COLO668 (cell line): ENCODE measurements at regions not wholly inside any gene's neighbourhood (a gene's known extent, or its start where the extent isn't known, plus 50 kb on each side); places are given as distances from the start of the nearest gene placed in this dataset.

Experiments
- DNase-seq: peaks from one replicate; lab custom pipeline; 2025; ENCODE audit not compliant: unreplicated experiment; lab: John Stamatoyannopoulos, UW

- no peak for DNase-seq
Measured at GRCh38 chr17:69880591-69881112, 194.4 kb upstream of the KCNJ16 start.

- no peak for DNase-seq
Measured at GRCh38 chr17:69882281-69882680, 192.7 kb upstream of the KCNJ16 start.

DNA sequence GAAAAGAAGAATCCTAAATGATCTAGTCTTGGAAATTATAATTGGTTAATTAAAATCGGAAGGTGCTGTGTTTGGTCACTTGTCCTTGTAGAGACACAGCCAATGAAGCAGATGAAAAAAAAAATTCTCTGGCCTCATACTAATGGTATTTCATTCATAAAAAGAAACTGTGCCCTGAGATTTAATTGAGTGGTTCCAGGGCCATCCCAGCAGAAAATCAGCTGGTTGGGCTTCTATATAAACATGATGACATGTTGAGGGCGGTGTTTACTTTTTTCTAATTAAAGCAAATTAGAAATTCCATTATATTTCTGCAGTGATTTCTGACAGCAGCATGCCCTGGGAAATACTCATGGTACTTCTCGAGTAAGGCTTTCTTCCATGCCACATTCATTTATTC, 191.9 kb upstream of the KCNJ16 start:
- DNase-seq, result no peak

DNA sequence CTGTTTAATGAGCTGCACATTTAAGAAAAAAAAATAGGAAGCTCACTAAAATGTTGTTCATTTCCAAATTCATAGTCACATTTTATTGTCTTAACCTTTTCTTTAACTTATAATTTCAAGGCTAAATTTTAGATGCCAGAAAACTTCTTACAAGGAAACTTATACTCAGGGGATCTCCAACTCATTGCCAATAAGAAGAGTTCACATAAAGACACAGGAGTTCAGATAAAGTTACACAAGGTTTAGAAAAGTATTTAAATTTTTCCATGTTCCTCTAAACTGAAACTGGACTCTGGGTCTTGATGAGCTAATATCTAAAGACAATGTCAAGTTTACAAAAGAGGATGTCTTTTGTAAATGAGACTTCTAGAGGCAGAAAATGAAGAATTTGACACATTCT, 190.7 kb upstream of the KCNJ16 start:
- DNase-seq, result no peak

DNA sequence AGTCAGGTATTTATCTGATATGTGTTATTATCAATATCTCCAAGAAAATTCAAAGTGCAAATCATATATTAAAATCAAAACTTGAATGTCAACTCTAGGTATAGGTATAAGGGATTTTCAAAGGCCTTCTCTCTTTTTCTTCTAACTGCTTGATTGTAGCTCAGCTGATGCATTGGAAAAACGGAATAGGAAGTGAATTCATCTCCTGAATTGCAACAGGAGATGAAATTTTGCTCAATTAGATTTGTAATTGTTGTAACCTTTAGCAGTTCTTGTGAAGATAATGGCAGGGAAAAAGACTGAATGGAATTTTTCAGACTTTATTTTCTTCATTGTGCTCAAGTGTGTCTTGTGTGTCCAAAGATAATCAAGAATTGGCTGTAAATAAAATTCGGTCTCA, 190.2 kb upstream of the KCNJ16 start:
- DNase-seq, result no peak

DNA sequence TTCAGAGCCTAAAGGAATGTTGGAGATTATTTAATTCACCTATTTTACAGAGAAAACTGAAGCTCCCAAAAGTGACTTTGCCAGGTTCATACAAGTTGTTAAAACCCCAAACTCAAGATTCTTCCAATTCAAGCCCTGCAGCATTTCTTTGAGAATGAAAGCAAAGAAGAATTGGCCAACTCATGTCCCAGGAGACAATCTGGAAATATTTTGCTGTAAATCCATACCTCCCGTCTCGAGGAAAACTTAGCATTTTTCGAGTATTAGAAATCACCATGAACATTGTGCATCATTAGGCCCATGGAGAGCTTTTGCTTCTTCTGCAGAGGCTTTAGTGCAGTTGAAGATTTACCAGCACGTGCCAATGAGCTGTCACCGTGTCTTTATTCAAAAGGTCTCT, 176.4 kb upstream of the KCNJ16 start:
- no peak for DNase-seq

GRCh38 chr17:69900101-69900500, 174.9 kb upstream of the KCNJ16 start:
- no peak for DNase-seq

GRCh38 chr17:69900829-69901228, 174.2 kb upstream of the KCNJ16 start:
- no peak for DNase-seq

DNA sequence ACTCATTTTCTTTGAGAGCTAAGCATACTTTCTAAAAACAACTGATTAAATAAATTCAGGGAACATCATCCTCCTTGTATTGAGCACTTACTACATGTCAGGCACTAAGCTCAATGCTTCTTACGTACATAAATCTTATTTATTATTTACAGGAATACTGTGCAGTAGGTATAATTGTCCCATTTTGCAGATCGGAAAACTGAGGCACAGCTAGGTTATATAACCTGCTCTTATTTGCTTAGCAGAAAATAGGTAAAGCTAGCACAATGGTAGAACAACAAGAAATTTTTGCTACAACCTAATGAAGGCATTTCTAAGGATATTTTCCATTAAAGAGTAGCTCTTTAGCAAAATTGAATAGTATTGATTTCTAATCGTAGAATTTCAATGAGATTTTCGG, 168.7 kb upstream of the KCNJ16 start:
- no peak for DNase-seq

DNA sequence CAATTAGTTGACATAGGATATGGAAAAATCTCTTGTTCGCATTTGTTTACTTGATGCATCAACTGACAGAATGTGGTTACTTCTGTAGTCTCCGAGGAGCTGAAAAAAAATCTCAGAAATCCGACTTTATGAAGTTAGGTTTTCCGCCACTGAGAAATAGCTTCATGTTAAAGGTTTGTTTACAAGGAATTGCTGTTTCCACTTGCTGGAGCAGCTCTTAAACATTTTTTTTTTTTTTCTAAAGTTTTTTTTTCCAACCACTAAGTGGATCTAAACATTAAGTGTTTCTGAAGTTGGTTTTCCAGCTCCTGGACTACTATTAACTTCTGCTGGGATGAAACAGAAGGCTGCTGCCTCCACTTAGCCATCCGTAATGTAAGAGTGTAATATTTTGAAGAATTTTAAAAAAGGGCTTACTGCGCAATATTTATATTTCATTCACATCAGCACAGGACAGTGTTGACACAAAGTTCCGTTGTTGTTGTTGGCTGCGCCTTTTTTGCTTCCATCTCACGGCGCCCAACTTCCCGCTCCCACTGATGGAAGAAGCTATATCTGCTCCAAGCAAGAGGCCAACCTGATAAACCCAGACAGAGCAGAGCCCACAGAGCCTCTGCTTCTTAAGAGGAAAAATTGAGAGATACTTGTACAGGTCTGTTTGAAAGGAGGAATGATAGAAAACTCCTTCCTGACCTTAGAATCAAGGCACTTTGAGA, 167.7 kb upstream of the KCNJ16 start:
- no peak for DNase-seq

DNA sequence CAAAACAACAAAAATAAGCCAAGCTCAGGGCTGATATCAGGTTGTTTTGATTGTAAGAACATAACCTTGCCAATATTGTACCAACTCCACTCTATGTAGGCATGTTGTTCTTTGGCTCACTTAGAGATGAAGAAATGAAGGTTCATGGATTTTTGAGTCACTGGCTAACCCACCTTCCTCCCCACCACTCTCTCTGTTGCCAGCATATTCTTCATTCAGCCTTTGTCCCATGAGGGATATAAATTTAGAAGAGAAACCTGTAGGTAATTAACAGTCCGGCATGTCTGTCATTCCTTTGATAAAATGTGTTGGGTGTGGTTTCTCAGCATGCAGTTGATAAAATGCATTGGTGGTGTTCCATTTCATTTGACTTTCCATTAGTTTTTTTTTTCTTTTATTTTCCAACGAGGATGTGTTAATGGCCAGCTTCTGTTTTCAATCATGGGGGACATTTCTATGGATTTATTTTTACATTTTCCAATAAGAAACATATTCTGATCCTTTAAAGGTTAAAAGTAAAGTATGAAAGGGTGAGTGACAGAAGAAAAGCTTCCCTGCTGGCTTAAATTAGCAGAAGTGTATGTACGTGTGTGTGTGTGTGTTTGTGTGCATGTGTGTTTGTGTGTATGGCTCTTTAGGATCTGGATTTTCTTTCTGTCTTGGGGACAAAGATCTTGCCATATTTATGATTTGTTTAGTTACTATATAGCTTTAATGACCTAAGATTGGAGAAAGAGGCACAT, 166.2 kb upstream of the KCNJ16 start:
- DNase-seq, result no peak

DNA sequence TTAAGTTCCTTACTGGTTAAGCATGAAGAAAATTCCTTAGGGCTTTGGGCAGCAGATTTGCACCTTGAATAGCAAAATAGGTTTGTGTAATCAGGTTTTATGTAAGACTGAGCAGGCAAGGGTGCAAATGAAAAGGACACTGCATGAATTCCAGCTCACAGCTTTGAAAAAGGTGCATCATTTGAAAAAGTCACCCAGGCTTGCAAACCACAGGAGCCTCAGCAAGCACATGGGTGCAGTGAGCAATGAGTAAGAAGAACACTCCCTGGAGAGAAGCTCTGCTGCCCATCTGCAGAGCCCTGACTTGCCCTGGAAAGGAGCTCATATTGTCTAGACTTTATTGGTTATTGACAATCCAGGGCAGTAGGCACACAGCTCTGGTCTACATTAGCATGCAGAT, 165.6 kb upstream of the KCNJ16 start:
- no peak for DNase-seq

DNA sequence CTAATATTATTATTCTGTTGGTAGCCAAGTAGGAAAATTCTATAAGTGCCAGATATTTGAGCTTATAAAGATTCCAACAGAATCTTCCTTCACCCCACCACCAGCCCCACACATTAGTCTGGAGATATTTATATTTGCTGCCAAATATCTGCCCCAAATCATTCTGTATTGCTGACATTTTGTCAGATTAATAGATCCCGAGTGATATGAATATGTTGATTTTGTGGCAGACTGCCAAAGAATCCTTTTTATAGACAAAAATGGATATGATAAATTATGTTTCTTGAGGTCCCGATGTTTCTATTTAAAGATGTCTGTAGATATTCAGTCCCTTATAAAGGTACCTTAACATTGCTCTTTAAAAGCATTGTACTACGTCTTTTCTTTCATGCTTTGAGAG, 162.2 kb upstream of the KCNJ16 start:
- DNase-seq, result no peak

DNA sequence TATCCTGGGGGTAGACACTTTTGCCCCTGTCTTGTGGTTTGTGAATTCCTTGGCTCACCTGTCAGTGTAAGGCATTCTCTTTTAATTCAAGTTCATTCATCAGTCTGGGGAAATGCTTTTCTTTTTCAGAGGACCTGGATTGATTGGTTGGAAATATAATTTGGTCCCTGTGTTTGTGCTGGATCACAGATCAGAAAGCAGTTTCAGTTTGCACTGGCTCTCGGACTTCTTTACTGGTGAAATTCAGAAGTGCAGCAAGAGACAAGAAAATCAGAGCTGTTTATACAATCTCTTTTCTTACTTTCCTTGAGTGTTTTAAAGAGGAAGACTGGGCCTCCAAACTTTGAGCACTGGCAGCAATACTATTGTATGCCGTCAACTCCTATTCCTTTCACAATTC, 161.8 kb upstream of the KCNJ16 start:
- DNase-seq, result no peak

- DNase-seq, result no peak
Measured at GRCh38 chr17:69913616-69914015, 161.4 kb upstream of the KCNJ16 start.

DNA sequence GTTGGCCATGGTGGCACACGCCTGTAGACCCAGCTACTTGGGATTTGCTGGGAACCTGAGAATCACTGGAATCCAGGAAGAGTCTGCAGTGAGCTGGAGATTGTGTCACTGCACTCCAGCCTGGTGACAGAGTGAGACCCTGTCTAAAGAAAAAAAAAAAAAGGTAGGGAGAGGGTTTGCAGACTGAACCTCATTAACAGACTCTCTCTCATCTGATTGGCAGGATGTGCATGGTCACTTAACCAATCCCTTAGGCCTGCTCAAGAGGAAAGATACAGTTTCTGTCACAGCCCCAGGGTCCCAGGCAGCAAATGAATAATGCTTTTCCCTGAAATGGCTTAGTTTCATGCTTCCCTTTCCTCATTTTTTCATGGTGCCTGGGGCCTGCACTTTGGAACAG, 160.5 kb upstream of the KCNJ16 start:
- DNase-seq, result no peak

DNA sequence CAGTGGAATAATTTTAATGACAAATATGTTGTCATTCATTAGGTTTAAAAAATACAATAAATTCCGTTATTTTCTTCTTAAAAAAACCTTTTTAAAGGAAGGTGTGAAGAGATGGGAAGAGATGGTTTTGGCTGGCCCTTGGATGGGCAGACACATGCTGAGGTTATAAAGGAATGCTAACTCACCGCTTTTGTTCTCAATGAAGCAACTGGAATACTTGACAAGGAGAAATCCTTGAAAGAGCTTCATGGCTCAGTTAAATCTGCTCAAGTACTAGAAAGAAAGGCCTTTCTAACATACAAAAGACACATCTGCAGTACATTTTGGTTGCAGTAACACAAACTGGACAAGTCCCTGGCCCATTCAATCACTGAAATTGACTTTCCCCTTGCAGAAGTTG, 158.3 kb upstream of the KCNJ16 start:
- no peak for DNase-seq

DNA sequence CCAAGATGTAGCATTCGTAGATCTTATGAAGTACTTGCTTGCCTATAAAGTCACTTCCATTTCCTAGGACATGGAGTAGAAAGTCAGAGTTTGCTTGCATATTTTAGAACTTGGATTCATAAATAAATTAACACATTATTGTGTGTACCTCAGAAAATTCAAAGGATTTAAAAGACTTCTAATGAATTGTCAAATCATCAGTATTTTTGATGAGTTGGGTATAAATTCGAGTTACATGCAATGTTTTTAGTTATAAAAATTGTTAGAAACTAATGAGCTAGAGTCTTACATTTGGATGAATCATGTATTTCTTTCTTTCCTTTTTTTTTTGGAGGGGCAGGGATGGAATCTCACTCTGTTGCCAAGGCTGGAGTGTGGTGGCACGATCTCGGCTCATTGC, 156.9 kb upstream of the KCNJ16 start:
- DNase-seq, result no peak

GRCh38 chr17:69919789-69920188, 155.2 kb upstream of the KCNJ16 start:
- DNase-seq, result no peak

GRCh38 chr17:69921046-69921445, 154.0 kb upstream of the KCNJ16 start:
- DNase-seq, result no peak

- DNase-seq, result no peak
Measured at GRCh38 chr17:69928611-69929010, 146.4 kb upstream of the KCNJ16 start.

DNA sequence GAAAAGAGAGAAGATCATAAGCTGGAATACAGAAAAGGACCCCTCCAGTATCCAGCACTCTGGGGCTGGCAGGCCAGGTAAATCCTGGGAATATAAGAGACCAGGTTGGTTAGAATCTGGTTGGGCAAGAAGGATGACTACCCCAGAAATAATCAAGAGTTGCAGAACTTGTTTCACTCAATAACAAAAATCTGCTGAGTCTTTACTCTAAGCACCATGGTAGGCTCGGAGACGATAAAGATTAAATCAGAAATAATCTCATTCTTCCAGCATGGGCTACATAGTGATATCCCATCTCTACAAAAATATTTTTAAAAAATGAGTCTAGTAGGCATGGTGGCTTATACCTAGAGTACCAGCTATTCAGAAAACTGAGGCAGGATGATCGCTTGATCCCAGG, 138.0 kb upstream of the KCNJ16 start:
- DNase-seq, result no peak

GRCh38 chr17:69943058-69943457, 132.0 kb upstream of the KCNJ16 start:
- DNase-seq, result no peak
